Fibroblast of lung (primary cell): ENCODE measurements at regions not wholly inside any gene's neighbourhood (a gene's known extent, or its start where the extent isn't known, plus 50 kb on each side); places are given as distances from the start of the nearest gene placed in this dataset.

Source experiments
- DNase-seq, 2 donors: peaks; one replicate each; pipeline versions ENCODE4 v3.0.0 to v3.0.0-alpha.2; 2010; ENCODE audit warnings: low read depth in 2 of 2
- H2AFZ ChIP-seq: 2 replicates; pipeline ENCODE4 v1.5.1; 2012; ENCODE audit warnings: low read length, control low read depth, inconsistent platforms
- H3K27ac ChIP-seq: 2 replicates; pipeline ENCODE4 v1.5.1; 2011; ENCODE audit warnings: low read length, control low read depth; ENCODE audit not compliant: insufficient read depth
- H3K27me3 ChIP-seq: 2 replicates; pipeline ENCODE4 v1.5.1; 2011; ENCODE audit warnings: mild to moderate bottlenecking, low read length; ENCODE audit not compliant: control insufficient read depth, insufficient read depth
- H3K36me3 ChIP-seq: 2 replicates; pipeline ENCODE4 v1.5.1; 2011; ENCODE audit warnings: low read length; ENCODE audit not compliant: control insufficient read depth, insufficient read depth
- H3K4me1 ChIP-seq: 2 replicates; pipeline ENCODE4 v1.5.1; 2011; ENCODE audit warnings: low read length; ENCODE audit not compliant: control insufficient read depth, insufficient read depth; ENCODE audit errors: extremely low read depth
- H3K4me2 ChIP-seq: 2 replicates; pipeline ENCODE4 v1.5.1; 2011; ENCODE audit warnings: low read length, control low read depth; ENCODE audit not compliant: insufficient read depth; ENCODE audit errors: extremely low read depth
- H3K4me3 ChIP-seq, 4 experiments: fragments of 200-600 bp in 1 of 4; sonication (generic) in 1 of 4; replicated peaks in 1 of 4; 2 replicates each; pipeline ENCODE4 v1.5.1; 2011 to 2016; ENCODE audit warnings: low read length in 4 of 4, low read depth in 3 of 4, mild to moderate bottlenecking in 3 of 4, control low read depth in 2 of 4, inconsistent platforms in 1 of 4, mixed read lengths in 1 of 4; ENCODE audit not compliant: insufficient read depth in 1 of 4; ENCODE audit errors: control extremely low read depth in 1 of 4
- H3K79me2 ChIP-seq: 2 replicates; pipeline ENCODE4 v1.5.1; 2012; ENCODE audit warnings: mild to moderate bottlenecking, low read length, inconsistent platforms; ENCODE audit not compliant: control insufficient read depth, insufficient read depth
- H3K9ac ChIP-seq: 2 replicates; pipeline ENCODE4 v1.5.1; 2011; ENCODE audit warnings: mild to moderate bottlenecking, low read length, control low read depth; ENCODE audit not compliant: insufficient read depth
- H3K9me3 ChIP-seq: 2 replicates; pipeline ENCODE4 v1.5.1; 2012; ENCODE audit warnings: low read depth, low read length; ENCODE audit not compliant: control insufficient read depth, insufficient read depth
- H4K20me1 ChIP-seq: 2 replicates; pipeline ENCODE4 v1.5.1; 2011; ENCODE audit warnings: low read length; ENCODE audit not compliant: control insufficient read depth, insufficient read depth; ENCODE audit errors: extremely low read depth
- EZH2 ChIP-seq: IDR thresholded peaks from 2 replicates; pipeline ENCODE4 v1.5.1; 2012; ENCODE audit warnings: low read length, control low read depth, mild to moderate bottlenecking; ENCODE audit errors: missing control alignments
- TF ChIP-seq, protein P1 (sequence below), 2 donors: IDR thresholded peaks in 1 of 2; conservative IDR thresholded peaks in 1 of 2; 1 replicate in 1 of 2; 2 replicates in 1 of 2; pipeline ENCODE4 v1.5.1; 2011 to 2012; ENCODE audit warnings: low read length in 2 of 2, control low read depth in 1 of 2, inconsistent platforms in 1 of 2, low read depth in 1 of 2, mild to moderate bottlenecking in 1 of 2

DNA sequence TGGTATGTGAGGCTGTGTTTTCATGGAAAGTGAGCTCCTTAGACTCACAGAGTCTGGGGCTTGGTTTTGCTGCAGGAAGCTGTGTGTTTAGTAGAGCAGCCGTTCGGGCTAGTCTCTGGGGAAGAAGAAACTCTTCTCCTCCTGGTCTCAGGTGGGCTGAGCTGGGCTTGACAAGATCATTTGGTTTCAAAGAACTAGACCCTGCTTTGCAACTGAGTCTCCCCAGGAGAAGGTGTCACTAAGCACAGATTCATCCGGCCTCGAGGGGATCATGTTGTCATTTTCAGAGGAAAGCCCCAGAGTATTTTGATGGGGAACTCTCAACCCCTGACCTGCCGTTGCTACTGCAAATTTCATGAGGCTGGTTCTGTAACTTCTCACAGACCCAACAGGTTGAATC lies 188.5 kb downstream of the FAM43A start:
- DNase-seq: no peak
- no peak for TF ChIP-seq EZH2
- TF ChIP-seq, protein P1, sequence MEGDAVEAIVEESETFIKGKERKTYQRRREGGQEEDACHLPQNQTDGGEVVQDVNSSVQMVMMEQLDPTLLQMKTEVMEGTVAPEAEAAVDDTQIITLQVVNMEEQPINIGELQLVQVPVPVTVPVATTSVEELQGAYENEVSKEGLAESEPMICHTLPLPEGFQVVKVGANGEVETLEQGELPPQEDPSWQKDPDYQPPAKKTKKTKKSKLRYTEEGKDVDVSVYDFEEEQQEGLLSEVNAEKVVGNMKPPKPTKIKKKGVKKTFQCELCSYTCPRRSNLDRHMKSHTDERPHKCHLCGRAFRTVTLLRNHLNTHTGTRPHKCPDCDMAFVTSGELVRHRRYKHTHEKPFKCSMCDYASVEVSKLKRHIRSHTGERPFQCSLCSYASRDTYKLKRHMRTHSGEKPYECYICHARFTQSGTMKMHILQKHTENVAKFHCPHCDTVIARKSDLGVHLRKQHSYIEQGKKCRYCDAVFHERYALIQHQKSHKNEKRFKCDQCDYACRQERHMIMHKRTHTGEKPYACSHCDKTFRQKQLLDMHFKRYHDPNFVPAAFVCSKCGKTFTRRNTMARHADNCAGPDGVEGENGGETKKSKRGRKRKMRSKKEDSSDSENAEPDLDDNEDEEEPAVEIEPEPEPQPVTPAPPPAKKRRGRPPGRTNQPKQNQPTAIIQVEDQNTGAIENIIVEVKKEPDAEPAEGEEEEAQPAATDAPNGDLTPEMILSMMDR (conservative IDR thresholded peaks at IDR 0.05 in 1 of 2, IDR thresholded peaks at IDR 0.05 in 1 of 2; ENCODE audit: low read depth in 1 of 2, low read length in 2 of 2): no peak
- no peak overlapping the region for H3K4me2 ChIP-seq
- no peak overlapping the region for H3K9ac ChIP-seq
- H3K27ac ChIP-seq: no peak overlapping the region
- no peaks in the 10 kb centered on the region for H4K20me1 ChIP-seq
- H3K27me3 ChIP-seq: no peaks in the 10 kb centered on the region
- no peaks in the 10 kb centered on the region for H3K9me3 ChIP-seq
- no peak overlapping the region for H3K4me3 ChIP-seq
- H3K4me1 ChIP-seq: peaks cover 7% of the 10 kb centered on the region
- H2AFZ ChIP-seq: no peak overlapping the region
- no peaks in the 10 kb centered on the region for H3K36me3 ChIP-seq
- no peaks in the 10 kb centered on the region for H3K79me2 ChIP-seq

DNA sequence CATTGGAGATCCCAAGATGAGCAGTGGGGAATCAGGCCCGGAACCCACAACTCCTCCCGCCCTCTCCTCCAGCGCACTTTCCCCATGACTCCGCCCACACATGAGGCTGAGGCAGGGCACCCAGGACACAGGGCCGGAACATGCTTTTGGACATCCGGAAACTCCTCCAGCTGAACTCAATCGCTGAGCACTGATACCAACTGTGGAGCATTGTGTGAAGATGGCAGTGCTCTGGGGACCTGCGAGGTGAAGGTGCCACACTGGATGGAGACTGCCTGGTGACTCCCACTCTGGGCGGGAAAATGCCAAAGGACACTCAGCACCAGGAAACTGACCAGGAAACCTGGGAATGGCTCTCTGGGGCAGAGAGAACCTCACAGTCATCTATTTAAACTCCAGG lies 189.1 kb downstream of the FAM43A start:
- Histone ChIP-seq H3K9me3 (no peaks in the 10 kb centered on the region), H3K36me3 (no peaks in the 10 kb centered on the region), H3K4me2 (no peak overlapping the region), H3K4me1 (peaks cover 7% of the 10 kb centered on the region), H4K20me1 (no peaks in the 10 kb centered on the region), H3K27ac (no peak overlapping the region), H3K27me3 (no peaks in the 10 kb centered on the region), H2AFZ (no peak overlapping the region), H3K9ac (no peak overlapping the region), H3K4me3 (no peak overlapping the region), H3K79me2 (no peaks in the 10 kb centered on the region)
- no peak for TF ChIP-seq EZH2
- TF ChIP-seq, protein P1 (conservative IDR thresholded peaks at IDR 0.05 in 1 of 2, IDR thresholded peaks at IDR 0.05 in 1 of 2; ENCODE audit: low read depth in 1 of 2, low read length in 2 of 2): no peak
- DNase-seq: no peak

GRCh38 chr3:194875581-194876402 lies 190.1 kb downstream of the FAM43A start:
- TF ChIP-seq EZH2: no peak
- TF ChIP-seq, protein P1 (conservative IDR thresholded peaks at IDR 0.05 in 1 of 2, IDR thresholded peaks at IDR 0.05 in 1 of 2; ENCODE audit: low read depth in 1 of 2, low read length in 2 of 2): no peak
- Histone ChIP-seq H3K4me3 (no peak overlapping the region), H3K9ac (no peak overlapping the region), H3K36me3 (no peaks in the 10 kb centered on the region), H3K4me1 (peaks cover 7% of the 10 kb centered on the region), H3K4me2 (no peak overlapping the region), H4K20me1 (no peaks in the 10 kb centered on the region), H3K9me3 (no peaks in the 10 kb centered on the region), H3K79me2 (no peaks in the 10 kb centered on the region), H3K27ac (no peak overlapping the region), H3K27me3 (no peaks in the 10 kb centered on the region), H2AFZ (no peak overlapping the region)
- DNase-seq: no peak
